Erythroblast (primary cell): ENCODE measurements at regions not wholly inside any gene's neighbourhood (a gene's known extent, or its start where the extent isn't known, plus 50 kb on each side); places are given as distances from the start of the nearest gene placed in this dataset.

Experiments used
- GATA1 ChIP-seq: IDR thresholded peaks from 2 replicates; pipeline ENCODE4 v1.6.1; 2011; ENCODE audit warnings: low read depth, mild to moderate bottlenecking, control low read depth, low read length, moderate library complexity
- POLR2A ChIP-seq: IDR thresholded peaks from 2 replicates; pipeline ENCODE4 v1.6.1; 2011; ENCODE audit warnings: mild to moderate bottlenecking, low read length

GRCh38 chr2:194698012-194698411 lies 959.0 kb upstream of the SLC39A10 start:
- TF ChIP-seq POLR2A, result no peak
- TF ChIP-seq GATA1, result no peak
